Left ventricle myocardium superior (tissue), 1 donor: ENCODE measurements at regions not wholly inside any gene's neighbourhood (a gene's known extent, or its start where the extent isn't known, plus 50 kb on each side); places are given as distances from the start of the nearest gene placed in this dataset.
A peak's percentile ranks its signal among the peaks of the same experiment; 100 is the strongest.

ENCODE experiments used
- ATAC-seq: fragments of 200-7000 bp; cut with Tn5 transposase; one replicate; pipeline ENCODE4 v1.9.1; 2020; ENCODE audit warnings: mild to moderate bottlenecking, moderate library complexity
- DNase-seq: peaks from one replicate; pipeline ENCODE4 v3.0.0-alpha.2; 2020
- intact Hi-C: fragments of 100-400 bp; cut with micrococcal nuclease; formaldehyde crosslinking; loops from one replicate; pipeline ENCODE4 v1.11.0; 2022
- donor health status: DM: no; HTN: yes; CAD: no; lungs with severe emphysema.

DNA sequence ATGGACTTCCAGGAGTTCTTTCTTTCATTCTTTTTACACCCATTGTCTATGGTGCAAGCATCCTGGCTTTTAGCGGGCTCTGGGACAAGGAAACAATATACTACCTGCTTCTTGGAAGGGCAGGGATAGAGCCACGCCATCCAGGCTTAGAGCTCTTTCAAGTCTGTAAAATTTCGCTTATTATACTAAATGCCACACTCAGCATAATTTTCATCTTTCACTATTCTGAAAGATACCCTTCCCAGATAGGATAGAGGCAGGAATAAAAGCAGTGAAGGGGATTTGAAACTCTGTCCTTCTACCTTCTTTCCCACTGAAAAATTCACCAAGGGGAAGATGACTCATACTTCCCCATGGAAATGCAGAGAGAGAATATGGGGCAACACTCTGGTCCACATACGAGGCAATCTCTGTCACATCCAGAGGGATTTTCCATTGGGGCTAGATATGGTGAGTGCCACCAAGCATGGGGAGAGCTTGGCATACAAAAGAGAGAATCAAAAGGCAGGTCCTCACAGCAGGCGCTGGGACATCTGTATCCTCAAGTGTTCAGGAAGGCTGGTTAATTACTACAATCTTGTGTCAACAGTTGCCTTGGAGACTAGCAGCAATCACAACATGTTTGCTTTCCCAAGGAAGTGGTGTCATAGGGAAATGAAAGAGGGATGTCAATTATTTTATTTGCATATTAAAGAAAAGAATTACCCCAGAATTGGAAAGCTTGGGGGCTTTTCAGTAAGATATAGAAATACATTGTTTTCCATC lies 127.6 kb downstream of the TDRD15 start:
- DNase-seq = no peak
- ATAC-seq = no peak
- intact Hi-C loops = no loop called here

DNA sequence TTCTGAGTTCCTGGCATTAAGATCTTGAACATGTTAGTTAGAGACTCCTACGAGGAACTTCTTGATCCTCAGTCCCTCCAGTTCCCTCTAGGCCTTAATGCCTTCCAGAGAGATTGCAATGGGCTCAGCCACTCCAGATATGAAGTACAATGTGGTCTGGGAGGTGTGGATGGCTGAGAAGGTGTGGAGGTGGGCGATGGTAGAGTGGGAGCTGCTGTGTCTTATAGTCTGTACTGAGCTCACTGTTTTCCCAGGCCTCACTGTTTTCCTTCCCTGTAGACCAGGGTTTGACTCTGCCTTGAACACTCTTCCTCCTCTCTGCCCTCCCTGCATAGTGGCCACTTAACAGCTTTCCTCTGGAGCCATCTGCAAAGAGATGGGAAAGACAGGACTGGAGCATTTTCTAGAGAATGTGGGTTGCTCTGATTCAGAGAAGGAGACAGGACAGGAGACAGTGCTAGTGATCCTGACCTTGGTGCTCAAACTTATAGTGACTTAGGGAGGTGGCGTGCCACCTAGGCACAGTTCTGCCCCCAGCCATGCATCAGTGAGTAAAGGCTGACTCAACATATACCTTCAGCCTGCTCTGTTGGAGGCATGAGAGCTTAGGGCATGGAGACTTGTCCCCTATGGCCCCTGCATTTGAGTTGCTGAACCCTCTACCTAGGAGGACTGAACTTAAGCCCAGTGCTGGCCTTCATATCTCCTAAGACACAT lies 129.7 kb downstream of the TDRD15 start:
- intact Hi-C loops = no loop called here
- no peak for DNase-seq
- no peak for ATAC-seq

DNA sequence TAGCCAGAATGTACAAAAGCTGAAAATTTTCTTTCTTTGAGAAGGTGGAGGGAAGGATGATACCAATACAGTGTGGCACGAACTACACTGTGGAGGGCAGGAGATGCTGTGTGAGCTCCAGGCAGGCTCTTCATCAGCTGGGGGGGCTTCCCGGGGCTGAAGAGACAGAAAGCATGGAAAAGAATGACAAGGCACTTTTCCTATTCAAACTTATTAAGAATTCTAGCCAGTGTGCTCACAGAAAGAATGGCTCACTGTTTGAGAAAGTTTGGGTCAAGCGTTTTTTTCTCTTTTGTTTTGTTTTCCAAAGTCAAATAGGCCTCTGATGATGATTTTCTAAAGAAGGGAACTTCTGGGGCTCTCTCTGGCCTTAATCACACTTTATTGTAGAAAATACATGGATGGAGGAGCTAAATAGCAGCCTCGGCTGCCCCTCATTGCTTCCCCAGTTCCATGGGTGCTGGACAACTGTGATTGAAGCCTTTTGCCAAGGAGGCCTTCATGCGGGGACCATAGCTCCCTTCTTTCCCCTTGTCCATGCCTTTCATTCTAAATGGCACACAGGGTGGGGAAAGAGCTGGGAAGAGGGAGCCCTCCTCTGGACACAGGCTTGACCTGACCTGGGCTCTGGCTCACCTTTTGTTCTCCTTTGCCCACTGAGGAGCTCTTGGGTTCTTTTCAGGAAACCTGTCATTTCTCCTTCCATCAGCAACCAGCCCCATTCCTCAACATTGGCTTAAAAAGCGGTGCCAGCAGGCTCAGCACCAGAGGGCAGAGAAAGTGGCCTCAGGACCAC lies 130.6 kb downstream of the TDRD15 start:
- DNase-seq = no peak
- intact Hi-C loops = no loop called here
- ATAC-seq = no peak

GRCh38 chr2:21256006-21256405 lies 132.2 kb downstream of the TDRD15 start:
- peak; percentile 82 for ATAC-seq

DNA sequence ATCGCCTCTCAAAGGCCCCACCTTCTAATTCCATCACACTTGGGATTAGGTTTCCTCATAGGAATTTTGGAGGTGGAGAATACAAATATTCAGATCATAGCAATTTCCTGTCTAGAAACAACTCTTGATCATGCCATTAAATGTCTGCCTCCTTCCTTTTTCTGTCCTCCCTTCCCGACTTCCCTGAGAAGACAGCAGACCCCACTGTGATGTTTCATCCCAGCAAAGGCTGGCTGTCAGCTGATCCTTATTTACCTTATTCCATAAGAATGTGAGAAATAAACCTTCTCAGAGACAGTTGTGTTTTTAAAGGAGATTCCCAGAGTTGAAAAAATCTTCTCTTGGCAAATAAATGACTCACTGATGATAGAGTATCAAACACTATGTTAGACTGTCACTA lies 133.9 kb downstream of the TDRD15 start:
- DNase-seq (no peak), ATAC-seq (no peak)
- intact Hi-C loops = no loop called here

More at GRCh38 chr2:21256006-21256405, 132.2 kb downstream of the TDRD15 start:
- intact Hi-C loops = no loop called here
- DNase-seq = no peak

DNA sequence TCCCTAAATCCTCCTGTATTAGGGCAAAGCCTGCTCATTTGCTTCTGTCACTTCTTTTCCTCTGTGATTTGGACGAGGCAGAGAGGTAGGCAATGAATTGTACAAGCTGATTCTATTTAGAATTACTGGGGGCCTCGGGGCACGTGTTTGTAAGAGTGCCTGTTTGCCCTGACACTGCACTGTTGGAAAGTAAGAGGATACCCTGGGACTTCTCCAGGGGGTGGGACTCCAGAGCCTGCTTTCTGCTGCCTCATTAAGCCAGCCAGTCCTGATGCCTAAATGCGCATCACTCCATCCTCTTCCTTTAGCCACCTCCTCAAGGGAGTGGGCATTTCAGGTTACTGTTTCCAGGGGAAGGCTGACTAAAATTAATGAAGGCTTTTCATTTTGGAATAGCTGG lies 134.3 kb downstream of the TDRD15 start:
- ATAC-seq (no peak), DNase-seq (no peak)
- intact Hi-C loops = no loop called here

GRCh38 chr2:21260311-21260710 lies 136.5 kb downstream of the TDRD15 start:
- no peak for DNase-seq
- no peak for ATAC-seq
- intact Hi-C loops = no loop called here

- intact Hi-C loops = no loop called here
- DNase-seq (no peak), ATAC-seq (no peak)
Observed at GRCh38 chr2:21261591-21261990, 137.8 kb downstream of the TDRD15 start.

- intact Hi-C loops = no loop called here
- ATAC-seq (peak; percentile 53), DNase-seq (no peak)
Observed at GRCh38 chr2:21262426-21262940, 138.7 kb downstream of the TDRD15 start.

DNA sequence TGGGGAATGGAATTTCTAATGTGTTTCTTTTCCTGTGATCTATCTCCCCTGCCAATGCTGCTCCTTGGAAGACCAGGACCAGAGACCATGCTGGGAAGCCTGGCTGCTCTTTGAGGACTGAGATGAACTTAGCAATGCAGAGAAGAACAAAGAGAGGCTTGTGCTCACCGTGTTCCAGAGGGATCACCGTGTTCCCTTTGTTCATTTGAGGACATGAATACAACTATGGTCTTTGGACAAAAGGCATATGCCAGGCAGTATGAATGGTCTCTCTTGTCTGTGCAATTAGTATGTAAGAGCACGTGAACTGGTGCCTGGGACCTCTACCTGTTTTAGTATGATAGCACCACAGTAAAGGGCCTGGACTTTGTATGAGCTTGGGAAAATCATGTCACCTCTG lies 139.9 kb downstream of the TDRD15 start:
- DNase-seq (no peak), ATAC-seq (no peak)
- intact Hi-C loops = no loop called here

DNA sequence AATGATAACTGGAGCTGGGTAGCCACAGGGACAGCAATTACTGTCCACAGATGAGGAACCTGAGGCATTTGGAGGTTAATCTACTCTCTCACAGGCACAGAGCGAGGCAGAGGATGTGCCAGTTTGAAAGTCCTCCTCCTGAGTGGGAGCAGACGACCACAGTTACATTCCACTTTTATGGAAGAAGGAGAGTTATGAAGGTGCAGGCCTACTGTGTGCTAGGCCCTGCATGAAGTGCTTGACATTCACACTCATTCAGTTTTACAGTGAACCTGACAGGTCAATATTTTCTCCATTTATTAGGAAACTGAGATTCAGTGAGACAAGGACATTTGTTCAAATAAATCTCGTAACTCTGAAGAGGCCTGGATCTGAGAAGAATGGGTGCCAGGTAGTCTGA lies 142.0 kb downstream of the TDRD15 start:
- no peak for DNase-seq
- no peak for ATAC-seq
- intact Hi-C loops = no loop called here

- ATAC-seq = peak; percentile 71
- intact Hi-C loops = no loop called here
- peak; percentile 58 for DNase-seq
Observed at GRCh38 chr2:21267232-21267835, 143.6 kb downstream of the TDRD15 start.

- intact Hi-C loops = no loop called here
- peak; percentile 82 for DNase-seq
- peak; percentile 75 for ATAC-seq
Observed at GRCh38 chr2:21268197-21268877, 144.6 kb downstream of the TDRD15 start.

DNA sequence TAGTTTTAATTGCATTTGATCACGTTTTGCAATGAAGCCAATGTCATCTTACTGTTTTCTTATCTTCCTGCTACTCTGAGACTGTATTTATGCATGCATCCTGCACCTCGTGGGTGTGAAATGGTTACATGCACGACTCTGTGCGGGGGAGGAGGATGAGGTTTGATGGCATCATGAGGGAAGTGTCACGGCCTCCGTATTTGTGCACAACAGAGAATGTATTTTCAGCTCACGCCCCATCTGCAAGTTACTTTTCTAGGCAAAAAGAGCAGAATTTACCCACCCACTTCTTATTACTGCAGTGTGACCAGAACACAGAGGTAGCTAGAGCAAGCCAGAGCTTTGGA lies 145.1 kb downstream of the TDRD15 start:
- ATAC-seq = no peak
- DNase-seq = no peak
- intact Hi-C loops = no loop called here

- no peak for DNase-seq
- no peak for ATAC-seq
- intact Hi-C loops = no loop called here
Observed at GRCh38 chr2:21269382-21269781, 145.6 kb downstream of the TDRD15 start.

DNA sequence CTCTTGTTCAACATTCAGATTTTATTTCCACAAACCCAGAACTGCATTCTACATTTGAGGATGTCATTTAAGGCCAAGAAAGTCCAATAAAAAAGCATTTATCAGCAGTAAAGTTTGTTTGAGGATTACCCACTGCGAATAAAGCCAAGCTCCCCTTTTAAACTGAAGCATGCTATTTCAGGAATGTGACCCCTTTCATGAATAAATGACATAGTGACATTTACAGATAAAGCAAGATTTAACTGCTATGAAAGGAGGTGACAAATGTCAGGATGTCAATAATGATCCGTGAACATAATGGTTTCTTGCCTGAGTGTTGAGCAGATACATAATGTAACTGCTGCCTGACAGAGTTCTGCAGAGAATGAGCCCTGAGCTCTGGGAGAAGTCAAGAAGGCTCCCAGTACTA lies 146.3 kb downstream of the TDRD15 start:
- DNase-seq (no peak), ATAC-seq (no peak)
- intact Hi-C loops = no loop called here

- ATAC-seq = peak; percentile 79
- intact Hi-C loops = no loop called here
- peak; percentile 83 for DNase-seq
Observed at GRCh38 chr2:21270708-21271122, 146.9 kb downstream of the TDRD15 start.

DNA sequence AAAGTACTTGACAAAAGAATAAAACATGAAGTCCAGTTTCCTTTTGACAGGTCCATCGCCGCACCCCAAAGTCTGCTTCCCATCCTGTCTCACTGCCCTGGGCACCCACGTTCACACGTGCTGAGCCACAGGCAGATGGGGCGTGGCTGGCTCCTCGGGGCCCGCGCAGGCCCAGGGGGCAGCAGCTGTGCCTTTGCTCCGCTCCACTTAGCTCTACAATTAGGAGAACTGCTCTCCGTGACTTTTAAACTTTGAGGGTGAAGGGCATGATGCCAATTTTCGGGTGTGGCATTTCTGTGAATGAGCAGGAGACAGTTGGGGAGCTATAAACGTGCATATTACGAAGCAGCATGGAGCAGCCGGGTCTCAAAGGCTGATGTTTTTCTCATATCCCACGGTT lies 152.4 kb downstream of the TDRD15 start:
- ATAC-seq (no peak), DNase-seq (no peak)
- intact Hi-C loops = no loop called here
